Chondrocyte (in vitro differentiated cells): ENCODE measurements at regions not wholly inside any gene's neighbourhood (a gene's known extent, or its start where the extent isn't known, plus 50 kb on each side); places are given as distances from the start of the nearest gene placed in this dataset.

Experiments
- DNase-seq: peaks from one replicate; pipeline ENCODE4 v3.0.0; 2021; ENCODE audit warnings: mixed read lengths, low spot score
- H3K27ac Mint-ChIP-seq: one replicate; pipeline ENCODE4 v1.8.0; 2021; ENCODE audit warnings: mild to moderate bottlenecking, moderate library complexity, mixed read lengths; ENCODE audit not compliant: unreplicated experiment
- H3K27me3 Mint-ChIP-seq: 2 replicates; pipeline ENCODE4 v1.8.0; 2021; ENCODE audit warnings: low read depth, mixed read lengths
- H3K36me3 Mint-ChIP-seq: 2 replicates; pipeline ENCODE4 v1.8.0; 2021; ENCODE audit warnings: low read depth, mixed read lengths
- H3K4me1 Mint-ChIP-seq: 2 replicates; pipeline ENCODE4 v1.8.0; 2021; ENCODE audit warnings: low read depth, mild to moderate bottlenecking, mixed read lengths
- H3K4me3 Mint-ChIP-seq: one replicate; pipeline ENCODE4 v1.8.0; 2021; ENCODE audit warnings: mild to moderate bottlenecking, moderate library complexity, mixed read lengths; ENCODE audit not compliant: unreplicated experiment
- H3K9me3 Mint-ChIP-seq: 2 replicates; pipeline ENCODE4 v1.8.0; 2021; ENCODE audit warnings: low read depth, mixed read lengths
- CTCF ChIP-seq: fragments of 200-600 bp; sonication (generic); IDR thresholded peaks from 2 replicates; pipeline ENCODE4 v1.5.0; 2021; ENCODE audit warnings: antibody characterized with exemption, mild to moderate bottlenecking, moderate library complexity

- Mint-ChIP-seq H3K36me3 (no peaks in the 10 kb centered on the region), H3K9me3 (peaks cover 12% of the 10 kb centered on the region), H3K27ac (no peak overlapping the region), H3K27me3 (no peaks in the 10 kb centered on the region), H3K4me1 (peaks cover 27% of the 10 kb centered on the region), H3K4me3 (no peak overlapping the region)
- no peak for TF ChIP-seq CTCF
- DNase-seq: no peak
Measured at GRCh38 chrX:9146657-9147056, 112.7 kb upstream of the FAM9B start.

GRCh38 chrX:9147086-9147485, 113.2 kb upstream of the FAM9B start:
- no peak for TF ChIP-seq CTCF
- H3K4me1 Mint-ChIP-seq: peaks cover 27% of the 10 kb centered on the region
- H3K36me3 Mint-ChIP-seq: no peaks in the 10 kb centered on the region
- no peak overlapping the region for H3K4me3 Mint-ChIP-seq
- no peaks in the 10 kb centered on the region for H3K27me3 Mint-ChIP-seq
- no peak for DNase-seq
- no peak overlapping the region for H3K27ac Mint-ChIP-seq
- H3K9me3 Mint-ChIP-seq: peaks cover 16% of the 10 kb centered on the region

GRCh38 chrX:9147726-9148125, 113.8 kb upstream of the FAM9B start:
- Mint-ChIP-seq H3K36me3 (no peaks in the 10 kb centered on the region), H3K9me3 (peaks cover 18% of the 10 kb centered on the region), H3K27ac (no peak overlapping the region), H3K27me3 (no peaks in the 10 kb centered on the region), H3K4me3 (no peak overlapping the region), H3K4me1 (peaks cover 27% of the 10 kb centered on the region)
- no peak for TF ChIP-seq CTCF
- no peak for DNase-seq

GRCh38 chrX:9148615-9149399, 114.9 kb upstream of the FAM9B start:
- Mint-ChIP-seq H3K27me3 (no peaks in the 10 kb centered on the region), H3K4me1 (peaks cover 27% of the 10 kb centered on the region), H3K27ac (peak overlapping the region; percentile 77), H3K4me3 (no peak overlapping the region), H3K36me3 (no peaks in the 10 kb centered on the region), H3K9me3 (peaks cover 23% of the 10 kb centered on the region)
- TF ChIP-seq CTCF: no peak
- no peak for DNase-seq

GRCh38 chrX:9149501-9150245, 115.7 kb upstream of the FAM9B start:
- Mint-ChIP-seq H3K4me1 (peaks cover 24% of the 10 kb centered on the region), H3K27ac (peak overlapping the region; percentile 33), H3K9me3 (peaks cover 26% of the 10 kb centered on the region), H3K27me3 (no peaks in the 10 kb centered on the region), H3K36me3 (no peaks in the 10 kb centered on the region), H3K4me3 (no peak overlapping the region)
- DNase-seq: no peak
- no peak for TF ChIP-seq CTCF
